ENCODE measurements at regions not wholly inside any gene's neighbourhood (a gene's known extent, or its start where the extent isn't known, plus 50 kb on each side); places are given as distances from the start of the nearest gene placed in this dataset.
A peak's percentile ranks its signal among the peaks of the same experiment; 100 is the strongest.
"Not testable (repeated sequence)": the region's sequence is repeated elsewhere in the genome, so short reads cannot be mapped to it uniquely, and the experiment has no call there.

- peak; percentile 30 for DNase-seq (ENCODE audit: low read depth, low spot score)
- in situ Hi-C loops (cut with HindIII; ENCODE audit: low pct_unique_long_range_greater_than_20kb, low sequenced_read_pairs), result no loop called here
Measured at GRCh38 chr3:61360297-61360965, 109.2 kb upstream of the FHIT start.

GRCh38 chr3:61369678-61370077, 118.4 kb upstream of the FHIT start:
- in situ Hi-C loops (cut with HindIII; ENCODE audit: low pct_unique_long_range_greater_than_20kb, low sequenced_read_pairs), result no loop called here
- DNase-seq (ENCODE audit: low read depth, low spot score), result no peak

- DNase-seq (ENCODE audit: low read depth, low spot score), result peak; percentile 37
- in situ Hi-C loops (cut with HindIII; ENCODE audit: low pct_unique_long_range_greater_than_20kb, low sequenced_read_pairs), result no loop called here
Measured at GRCh38 chr3:61371123-61371522, 119.9 kb upstream of the FHIT start.

- DNase-seq (ENCODE audit: low read depth, low spot score), result no peak
- in situ Hi-C loops (cut with HindIII; ENCODE audit: low pct_unique_long_range_greater_than_20kb, low sequenced_read_pairs), result no loop called here
Measured at GRCh38 chr3:61372723-61373122, 121.5 kb upstream of the FHIT start.

GRCh38 chr3:61378311-61378710, 127.1 kb upstream of the FHIT start:
- in situ Hi-C loops (cut with HindIII; ENCODE audit: low pct_unique_long_range_greater_than_20kb, low sequenced_read_pairs), result no loop called here
- DNase-seq (ENCODE audit: low read depth, low spot score), result peak; percentile 22

GRCh38 chr3:61381745-61382392, 130.6 kb upstream of the FHIT start:
- in situ Hi-C loops (cut with HindIII; ENCODE audit: low pct_unique_long_range_greater_than_20kb, low sequenced_read_pairs), result no loop called here
- peak; percentile 77 for DNase-seq (ENCODE audit: low read depth, low spot score)

GRCh38 chr3:61387817-61388216, 136.6 kb upstream of the FHIT start:
- in situ Hi-C loops (cut with HindIII; ENCODE audit: low pct_unique_long_range_greater_than_20kb, low sequenced_read_pairs), result no loop called here
- no peak for DNase-seq (ENCODE audit: low read depth, low spot score)

- DNase-seq (ENCODE audit: low read depth, low spot score); in situ Hi-C loops (cut with HindIII; ENCODE audit: low pct_unique_long_range_greater_than_20kb, low sequenced_read_pairs): not testable (repeated sequence)
Measured at GRCh38 chr3:61393480-61393947, 142.3 kb upstream of the FHIT start.

- in situ Hi-C loops (cut with HindIII; ENCODE audit: low pct_unique_long_range_greater_than_20kb, low sequenced_read_pairs), result no loop called here
Measured at GRCh38 chr3:61401359-61401758, 150.1 kb upstream of the FHIT start.

GRCh38 chr3:61407397-61407796, 154.0 kb upstream of the PTPRG start:
- in situ Hi-C loops (cut with HindIII; ENCODE audit: low pct_unique_long_range_greater_than_20kb, low sequenced_read_pairs), result no loop called here
- DNase-seq (ENCODE audit: low read depth, low spot score), result no peak

More at GRCh38 chr3:61401359-61401758, 150.1 kb upstream of the FHIT start:
- no peak for DNase-seq (ENCODE audit: low read depth, low spot score)

- in situ Hi-C loops (cut with HindIII; ENCODE audit: low pct_unique_long_range_greater_than_20kb, low sequenced_read_pairs), result no loop called here
- DNase-seq (ENCODE audit: low read depth, low spot score), result no peak
Measured at GRCh38 chr3:61409638-61410037, 151.7 kb upstream of the PTPRG start.

- in situ Hi-C loops (cut with HindIII; ENCODE audit: low pct_unique_long_range_greater_than_20kb, low sequenced_read_pairs); DNase-seq (ENCODE audit: low read depth, low spot score): not testable (repeated sequence)
Measured at GRCh38 chr3:61410358-61410757, 151.0 kb upstream of the PTPRG start.

GRCh38 chr3:61411009-61411662, 150.2 kb upstream of the PTPRG start:
- in situ Hi-C loops (cut with HindIII; ENCODE audit: low pct_unique_long_range_greater_than_20kb, low sequenced_read_pairs), result no loop called here

GRCh38 chr3:61414456-61414855, 146.9 kb upstream of the PTPRG start:
- DNase-seq (ENCODE audit: low read depth, low spot score), result no peak
- in situ Hi-C loops (cut with HindIII; ENCODE audit: low pct_unique_long_range_greater_than_20kb, low sequenced_read_pairs), result no loop called here

More at GRCh38 chr3:61411009-61411662, 150.2 kb upstream of the PTPRG start:
- no peak for DNase-seq (ENCODE audit: low read depth, low spot score)

- in situ Hi-C loops (cut with HindIII; ENCODE audit: low pct_unique_long_range_greater_than_20kb, low sequenced_read_pairs), result no loop called here
Measured at GRCh38 chr3:61415201-61415600, 146.2 kb upstream of the PTPRG start.

GRCh38 chr3:61416618-61417017, 144.8 kb upstream of the PTPRG start:
- in situ Hi-C loops (cut with HindIII; ENCODE audit: low pct_unique_long_range_greater_than_20kb, low sequenced_read_pairs), result no loop called here
- no peak for DNase-seq (ENCODE audit: low read depth, low spot score)

More at GRCh38 chr3:61415201-61415600, 146.2 kb upstream of the PTPRG start:
- DNase-seq (ENCODE audit: low read depth, low spot score), result no peak

- DNase-seq (ENCODE audit: low read depth, low spot score), result no peak
- in situ Hi-C loops (cut with HindIII; ENCODE audit: low pct_unique_long_range_greater_than_20kb, low sequenced_read_pairs), result no loop called here
Measured at GRCh38 chr3:61417352-61417751, 144.0 kb upstream of the PTPRG start.

- no peak for DNase-seq (ENCODE audit: low read depth, low spot score)
- in situ Hi-C loops (cut with HindIII; ENCODE audit: low pct_unique_long_range_greater_than_20kb, low sequenced_read_pairs), result no loop called here
Measured at GRCh38 chr3:61420136-61420759, 141.1 kb upstream of the PTPRG start.

Data from SK-MEL-5 (cell line).